ENCODE measurements at regions not wholly inside any gene's neighbourhood (a gene's known extent, or its start where the extent isn't known, plus 50 kb on each side); places are given as distances from the start of the nearest gene placed in this dataset.

- H3K27me3 ChIP-seq (ENCODE audit: insufficient read depth, low read length), result no peaks in the 10 kb centered on the region
- ChIA-PET POLR2A (no interaction called here), RAD21 (ENCODE audit: low non-redundant PET in 1 of 2, low total read pairs in 2 of 2, uncharacterized antibody in 2 of 2, unreplicated experiment in 2 of 2) (no interaction called here), CTCF (no interaction called here)
- H3K9me2 ChIP-seq (ENCODE audit: insufficient read depth), result no peaks in the 10 kb centered on the region
- H3K9me3 ChIP-seq (ENCODE audit: control insufficient read depth in 1 of 2, insufficient read depth in 1 of 2, low read depth in 1 of 2, low read length in 2 of 2), result no peaks in the 10 kb centered on the region
- H4K20me1 ChIP-seq (ENCODE audit: insufficient read depth), result no peaks in the 10 kb centered on the region
- H3K4me2 ChIP-seq (ENCODE audit: low read length), result no peak overlapping the region
- H3K36me3 ChIP-seq (ENCODE audit: control insufficient read depth in 1 of 2, insufficient read depth in 2 of 2, low read length in 2 of 2), result no peaks in the 10 kb centered on the region
- intact Hi-C loops (cut with micrococcal nuclease), result no loop called here
- ATAC-seq (no peak), DNase-seq (ENCODE audit: low read depth, low spot score) (no peak)
- H2AFZ ChIP-seq (ENCODE audit: low read depth, low read length, poor library complexity, severe bottlenecking), result no peak overlapping the region
- no peaks in the 10 kb centered on the region for H3K79me2 ChIP-seq (ENCODE audit: insufficient read depth, low read length)
- no peak overlapping the region for H3K9ac ChIP-seq (ENCODE audit: low read length)
- no peak overlapping the region for H3K4me3 ChIP-seq (replicated peaks in 1 of 2; ENCODE audit: low read depth in 1 of 2, low read length in 2 of 2)
- no peak for TF ChIP-seq EZH2phosphoT487 (IDR thresholded peaks at IDR 0.05; ENCODE audit: borderline replicate concordance)
- TF ChIP-seq MAX (IDR thresholded peaks at IDR 0.05), result no peak
- no peak for TF ChIP-seq ZFX (IDR thresholded peaks at IDR 0.05)
- no peak for TF ChIP-seq SIN3A (IDR thresholded peaks at IDR 0.05; ENCODE audit: low read depth)
- no peak for TF ChIP-seq ZBTB33 (IDR thresholded peaks at IDR 0.05; ENCODE audit: extremely low read depth, insufficient replicate concordance, low read length)
- TF ChIP-seq RAD21 (IDR thresholded peaks at IDR 0.05; ENCODE audit: low read depth), result no peak
- TF ChIP-seq EGR1 (IDR thresholded peaks at IDR 0.05; ENCODE audit: low read depth), result no peak
- TF ChIP-seq JUND (IDR thresholded peaks at IDR 0.05), result no peak
- no peak for TF ChIP-seq CBX3 (IDR thresholded peaks at IDR 0.05; ENCODE audit: low read depth)
- no peak for TF ChIP-seq EZH2 (IDR thresholded peaks at IDR 0.05)
- no peak overlapping the region for H3K27ac ChIP-seq (ENCODE audit: low read depth, low read length)
- BruUV-seq (replicated peaks), result no TSS peak
- H3K4me1 ChIP-seq (ENCODE audit: control insufficient read depth in 1 of 2, insufficient read depth in 2 of 2, low read length in 2 of 2), result no peaks in the 10 kb centered on the region
Measured at GRCh38 chr14:45377166-45377565, 124.2 kb upstream of the MIS18BP1 start.

GRCh38 chr14:45373877-45374276 lies 120.9 kb upstream of the MIS18BP1 start:
- H3K9me2 ChIP-seq (ENCODE audit: insufficient read depth), result no peaks in the 10 kb centered on the region
- no peak overlapping the region for H3K27ac ChIP-seq (ENCODE audit: low read depth, low read length)
- no peak overlapping the region for H3K4me2 ChIP-seq (ENCODE audit: low read length)
- no peak overlapping the region for H3K9ac ChIP-seq (ENCODE audit: low read length)
- DNase-seq (ENCODE audit: low read depth, low spot score), result no peak
- intact Hi-C loops (cut with micrococcal nuclease), result no loop called here
- H2AFZ ChIP-seq (ENCODE audit: low read depth, low read length, poor library complexity, severe bottlenecking), result no peak overlapping the region
- no peaks in the 10 kb centered on the region for H3K9me3 ChIP-seq (ENCODE audit: control insufficient read depth in 1 of 2, insufficient read depth in 1 of 2, low read depth in 1 of 2, low read length in 2 of 2)
- ATAC-seq, result no peak
- no peaks in the 10 kb centered on the region for H3K79me2 ChIP-seq (ENCODE audit: insufficient read depth, low read length)
- CTCF ChIA-PET, result no interaction called here
- BruUV-seq (replicated peaks), result no TSS peak
- no peaks in the 10 kb centered on the region for H4K20me1 ChIP-seq (ENCODE audit: insufficient read depth)
- POLR2A ChIA-PET, result no interaction called here
- RAD21 ChIA-PET (ENCODE audit: low non-redundant PET in 1 of 2, low total read pairs in 2 of 2, uncharacterized antibody in 2 of 2, unreplicated experiment in 2 of 2), result no interaction called here
- H3K36me3 ChIP-seq (ENCODE audit: control insufficient read depth in 1 of 2, insufficient read depth in 2 of 2, low read length in 2 of 2), result no peaks in the 10 kb centered on the region
- H3K27me3 ChIP-seq (ENCODE audit: insufficient read depth, low read length), result no peaks in the 10 kb centered on the region
- no peaks in the 10 kb centered on the region for H3K4me1 ChIP-seq (ENCODE audit: control insufficient read depth in 1 of 2, insufficient read depth in 2 of 2, low read length in 2 of 2)
- no peak overlapping the region for H3K4me3 ChIP-seq (replicated peaks in 1 of 2; ENCODE audit: low read depth in 1 of 2, low read length in 2 of 2)
- TF ChIP-seq ZNF274 (IDR thresholded peaks at IDR 0.05; ENCODE audit: low read depth, low read length), result no peak
- TF ChIP-seq MAX (IDR thresholded peaks at IDR 0.05), result no peak
- TF ChIP-seq YY1 (IDR thresholded peaks at IDR 0.05; ENCODE audit: extremely low read depth, insufficient replicate concordance, low read depth, low read length), result no peak
- TF ChIP-seq CTCF (IDR thresholded peaks at IDR 0.05 in 2 of 3, conservative IDR thresholded peaks at IDR 0.05 in 1 of 3; ENCODE audit: borderline replicate concordance in 1 of 3, insufficient read depth in 1 of 3, low read depth in 2 of 3, low read length in 2 of 3), result no peak
- no peak for TF ChIP-seq SIN3A (IDR thresholded peaks at IDR 0.05; ENCODE audit: low read depth)
- TF ChIP-seq EZH2 (IDR thresholded peaks at IDR 0.05), result no peak
- TF ChIP-seq FOSL1 (IDR thresholded peaks at IDR 0.05; ENCODE audit: low read depth), result no peak
- no peak for TF ChIP-seq EGR1 (IDR thresholded peaks at IDR 0.05; ENCODE audit: low read depth)
- TF ChIP-seq ATF3 (IDR thresholded peaks at IDR 0.05), result no peak
- no peak for TF ChIP-seq POLR2A (IDR thresholded peaks at IDR 0.05; ENCODE audit: borderline replicate concordance, extremely low read depth, insufficient read depth, insufficient read length)
- TF ChIP-seq CBX3 (IDR thresholded peaks at IDR 0.05; ENCODE audit: low read depth), result no peak
- no peak for TF ChIP-seq TCF7L2 (IDR thresholded peaks at IDR 0.05; ENCODE audit: borderline replicate concordance, extremely low read depth, insufficient read depth, insufficient read length)
- no peak for TF ChIP-seq ELF1 (IDR thresholded peaks at IDR 0.05; ENCODE audit: borderline replicate concordance, low read depth)
